ENCODE measurements at regions not wholly inside any gene's neighbourhood (a gene's known extent, or its start where the extent isn't known, plus 50 kb on each side); places are given as distances from the start of the nearest gene placed in this dataset.

- TF ChIP-seq CTCF (IDR thresholded peaks at IDR 0.05), result peak in 4 of 7 experiments; percentile 32 to 48 (median 45)
- no peak for TF ChIP-seq POLR2A (IDR thresholded peaks at IDR 0.05)
Measured at GRCh38 chr2:128531856-128532255, 213.2 kb upstream of the HS6ST1 start.
